ENCODE measurements at regions not wholly inside any gene's neighbourhood (a gene's known extent, or its start where the extent isn't known, plus 50 kb on each side); places are given as distances from the start of the nearest gene placed in this dataset.

- no peak for TF ChIP-seq CTCF (IDR thresholded peaks at IDR 0.05)
- TF ChIP-seq POLR2AphosphoS5 (IDR thresholded peaks at IDR 0.05), result no peak
- TF ChIP-seq POLR2A (IDR thresholded peaks at IDR 0.05), result no peak
- TF ChIP-seq EP300 (IDR thresholded peaks at IDR 0.05), result no peak
Observed at GRCh38 chr4:17045866-17046265, 147.4 kb upstream of the LDB2 start.

All from suprapubic skin (tissue), 4 donors.